Choroid plexus epithelial cell (primary cell): ENCODE measurements at regions not wholly inside any gene's neighbourhood (a gene's known extent, or its start where the extent isn't known, plus 50 kb on each side); places are given as distances from the start of the nearest gene placed in this dataset.

Experiments
- DNase-seq: peaks from one replicate; pipeline ENCODE4 v3.0.0-alpha.2; 2010; ENCODE audit warnings: low read depth
- H3K4me3 ChIP-seq: 2 replicates; pipeline ENCODE4 v1.5.1; 2011; ENCODE audit warnings: low read depth, mild to moderate bottlenecking, control low read depth, low read length, moderate library complexity
- TF ChIP-seq, protein P1 (sequence below): conservative IDR thresholded peaks from 2 replicates; pipeline ENCODE4 v1.5.1; 2011; ENCODE audit warnings: low read depth, mild to moderate bottlenecking, control low read depth, inconsistent platforms, low read length, moderate library complexity

- TF ChIP-seq, protein P1, sequence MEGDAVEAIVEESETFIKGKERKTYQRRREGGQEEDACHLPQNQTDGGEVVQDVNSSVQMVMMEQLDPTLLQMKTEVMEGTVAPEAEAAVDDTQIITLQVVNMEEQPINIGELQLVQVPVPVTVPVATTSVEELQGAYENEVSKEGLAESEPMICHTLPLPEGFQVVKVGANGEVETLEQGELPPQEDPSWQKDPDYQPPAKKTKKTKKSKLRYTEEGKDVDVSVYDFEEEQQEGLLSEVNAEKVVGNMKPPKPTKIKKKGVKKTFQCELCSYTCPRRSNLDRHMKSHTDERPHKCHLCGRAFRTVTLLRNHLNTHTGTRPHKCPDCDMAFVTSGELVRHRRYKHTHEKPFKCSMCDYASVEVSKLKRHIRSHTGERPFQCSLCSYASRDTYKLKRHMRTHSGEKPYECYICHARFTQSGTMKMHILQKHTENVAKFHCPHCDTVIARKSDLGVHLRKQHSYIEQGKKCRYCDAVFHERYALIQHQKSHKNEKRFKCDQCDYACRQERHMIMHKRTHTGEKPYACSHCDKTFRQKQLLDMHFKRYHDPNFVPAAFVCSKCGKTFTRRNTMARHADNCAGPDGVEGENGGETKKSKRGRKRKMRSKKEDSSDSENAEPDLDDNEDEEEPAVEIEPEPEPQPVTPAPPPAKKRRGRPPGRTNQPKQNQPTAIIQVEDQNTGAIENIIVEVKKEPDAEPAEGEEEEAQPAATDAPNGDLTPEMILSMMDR, result no peak
- no peak for DNase-seq
Observed at GRCh38 chr3:54042259-54042823, 80.0 kb upstream of the CACNA2D3 start.

GRCh38 chr3:54040476-54040875, 81.9 kb upstream of the CACNA2D3 start:
- DNase-seq, result no peak
- H3K4me3 ChIP-seq, result no peak overlapping the region
- TF ChIP-seq, protein P1, result no peak

More at GRCh38 chr3:54042259-54042823, 80.0 kb upstream of the CACNA2D3 start:
- H3K4me3 ChIP-seq, result no peak overlapping the region

DNA sequence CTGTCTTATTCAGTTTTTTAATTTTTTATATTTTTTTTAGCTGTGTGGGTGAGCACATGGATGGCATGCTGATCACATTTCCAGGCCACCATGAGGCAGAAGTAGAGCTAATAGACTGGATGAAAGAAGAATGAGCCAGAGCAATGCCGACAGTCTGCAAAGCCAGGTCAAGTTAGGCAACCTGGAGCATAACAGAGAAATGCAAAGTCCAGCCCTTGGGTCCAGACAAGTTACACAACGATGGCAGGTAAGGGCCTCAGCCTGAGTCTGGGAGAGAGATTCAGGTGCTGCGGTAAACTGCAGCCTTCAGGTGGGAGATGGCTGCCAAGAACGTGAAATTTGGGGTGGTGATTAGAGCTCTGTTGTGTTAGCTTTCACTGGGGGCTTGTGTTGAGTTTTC, 84.0 kb upstream of the CACNA2D3 start:
- H3K4me3 ChIP-seq, result no peak overlapping the region
- DNase-seq, result no peak
- TF ChIP-seq, protein P1, result no peak

DNA sequence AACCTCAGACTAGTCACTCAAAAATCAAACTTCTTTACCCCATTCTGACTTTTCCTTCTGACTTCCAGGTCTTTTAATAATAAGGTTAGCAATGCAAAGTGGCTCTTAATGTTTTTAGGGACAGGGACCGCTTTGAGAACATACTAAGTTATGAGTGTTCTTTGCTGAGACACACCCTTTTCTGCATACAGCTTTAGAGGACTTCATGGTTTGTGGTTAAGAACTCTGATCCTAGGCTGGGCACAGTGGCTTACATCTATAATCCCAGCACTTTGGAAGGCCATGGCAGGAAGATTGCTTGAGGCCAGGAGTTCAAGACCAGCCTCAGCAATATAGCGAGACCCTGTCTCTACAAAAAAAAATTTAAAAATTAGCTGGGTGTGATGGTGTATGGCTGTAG, 85.8 kb upstream of the CACNA2D3 start:
- TF ChIP-seq, protein P1, result no peak
- DNase-seq, result no peak
- no peak overlapping the region for H3K4me3 ChIP-seq

DNA sequence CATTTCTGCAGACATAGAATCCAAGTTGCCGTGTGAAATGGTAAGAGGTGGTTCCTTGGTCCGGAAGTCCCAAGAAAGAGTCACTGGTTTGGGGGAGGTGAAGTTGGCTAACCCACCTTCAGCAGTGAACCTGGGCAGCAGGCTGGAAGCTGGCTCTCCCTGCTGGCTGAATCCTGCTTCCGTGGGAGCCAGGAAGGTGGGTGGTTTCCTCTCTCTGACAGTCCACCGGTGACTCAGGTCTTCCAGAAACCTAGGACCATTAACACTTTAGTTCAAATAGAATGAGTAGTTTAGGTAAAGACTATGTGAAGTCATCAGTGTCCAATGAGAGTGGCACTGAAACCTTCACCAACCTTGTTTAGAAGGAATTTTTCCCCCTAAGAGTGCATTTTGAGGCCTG, 87.4 kb upstream of the CACNA2D3 start:
- H3K4me3 ChIP-seq, result no peak overlapping the region
- DNase-seq, result no peak
- TF ChIP-seq, protein P1, result no peak

- TF ChIP-seq, protein P1, result no peak
- DNase-seq, result no peak
- H3K4me3 ChIP-seq, result no peak overlapping the region
Observed at GRCh38 chr3:54033761-54034160, 88.6 kb upstream of the CACNA2D3 start.

- TF ChIP-seq, protein P1, result no peak
- H3K4me3 ChIP-seq, result no peak overlapping the region
- DNase-seq, result no peak
Observed at GRCh38 chr3:54032598-54032997, 89.8 kb upstream of the CACNA2D3 start.
